GM18951 (cell line): ENCODE measurements at regions not wholly inside any gene's neighbourhood (a gene's known extent, or its start where the extent isn't known, plus 50 kb on each side); places are given as distances from the start of the nearest gene placed in this dataset.

Experiments used
- POLR2A ChIP-seq: IDR thresholded peaks from 4 replicates; pipeline ENCODE4 v1.6.1; 2011; ENCODE audit warnings: mild to moderate bottlenecking; ENCODE audit not compliant: insufficient read length, insufficient read depth; ENCODE audit errors: extremely low read depth
- in situ Hi-C: fragments of 300-500 bp; cut with MboI; formaldehyde crosslinking; loops from one replicate; pipeline ENCODE4 v1.12.0; 2022; ENCODE audit warnings: low sequenced_read_pairs, mixed read lengths, inconsistent platforms; ENCODE audit not compliant: unreplicated experiment

- no peak for TF ChIP-seq POLR2A
- in situ Hi-C loops, result loop anchor here (5.0 to 25.0 kb wide), 2 partner anchors 387 to 702 kb away; partner anchors contain the start of gene LCA5L
Measured at GRCh38 chr21:38734646-38735365, 70.9 kb upstream of the ETS2 start.

GRCh38 chr21:38735626-38736206 lies 70.0 kb upstream of the ETS2 start:
- in situ Hi-C loops, result loop anchor here (5.0 to 25.0 kb wide), 2 partner anchors 387 to 702 kb away; partner anchors contain the start of gene LCA5L
- TF ChIP-seq POLR2A, result no peak

GRCh38 chr21:38740090-38740489 lies 65.6 kb upstream of the ETS2 start:
- no peak for TF ChIP-seq POLR2A
- in situ Hi-C loops, result loop anchor here (25.0 kb wide), 1 partner anchor 697 kb away; the partner anchor contains the start of gene LCA5L

GRCh38 chr21:38741092-38741949 lies 64.4 kb upstream of the ETS2 start:
- no peak for TF ChIP-seq POLR2A
- in situ Hi-C loops, result loop anchor here (25.0 kb wide), 1 partner anchor 696 kb away; the partner anchor contains the start of gene LCA5L

GRCh38 chr21:38741950-38742256 lies 63.8 kb upstream of the ETS2 start:
- in situ Hi-C loops, result loop anchor here (25.0 kb wide), 1 partner anchor 695 kb away; the partner anchor contains the start of gene LCA5L
- TF ChIP-seq POLR2A, result no peak

- no peak for TF ChIP-seq POLR2A
- in situ Hi-C loops, result loop anchor here (25.0 kb wide), 1 partner anchor 695 kb away; the partner anchor contains the start of gene LCA5L
Measured at GRCh38 chr21:38742580-38743260, 63.0 kb upstream of the ETS2 start.

GRCh38 chr21:38743772-38744529 lies 61.8 kb upstream of the ETS2 start:
- in situ Hi-C loops, result loop anchor here (25.0 kb wide), 1 partner anchor 693 kb away; the partner anchor contains the start of gene LCA5L
- TF ChIP-seq POLR2A, result no peak

- in situ Hi-C loops, result loop anchor here (25.0 kb wide), 1 partner anchor 692 kb away; the partner anchor contains the start of gene LCA5L
- no peak for TF ChIP-seq POLR2A
Measured at GRCh38 chr21:38744861-38745260, 60.9 kb upstream of the ETS2 start.

- no peak for TF ChIP-seq POLR2A
- in situ Hi-C loops, result loop anchor here (25.0 kb wide), 1 partner anchor 689 kb away; the partner anchor contains the start of gene LCA5L
Measured at GRCh38 chr21:38747810-38748209, 57.9 kb upstream of the ETS2 start.

- in situ Hi-C loops, result no loop called here
Measured at GRCh38 chr21:38751379-38752050, 54.2 kb upstream of the ETS2 start.

GRCh38 chr21:38752051-38752505 lies 53.7 kb upstream of the ETS2 start:
- in situ Hi-C loops, result no loop called here

More at GRCh38 chr21:38751379-38752050, 54.2 kb upstream of the ETS2 start:
- no peak for TF ChIP-seq POLR2A

More at GRCh38 chr21:38752051-38752505, 53.7 kb upstream of the ETS2 start:
- no peak for TF ChIP-seq POLR2A
